Germinal center (tissue), 1 donor: ENCODE measurements at regions not wholly inside any gene's neighbourhood (a gene's known extent, or its start where the extent isn't known, plus 50 kb on each side); places are given as distances from the start of the nearest gene placed in this dataset.

Experiments used
- DNase-seq: peaks from one replicate; pipeline ENCODE4 v3.0.0; 2012; ENCODE audit warnings: mixed read lengths, low spot score

DNA sequence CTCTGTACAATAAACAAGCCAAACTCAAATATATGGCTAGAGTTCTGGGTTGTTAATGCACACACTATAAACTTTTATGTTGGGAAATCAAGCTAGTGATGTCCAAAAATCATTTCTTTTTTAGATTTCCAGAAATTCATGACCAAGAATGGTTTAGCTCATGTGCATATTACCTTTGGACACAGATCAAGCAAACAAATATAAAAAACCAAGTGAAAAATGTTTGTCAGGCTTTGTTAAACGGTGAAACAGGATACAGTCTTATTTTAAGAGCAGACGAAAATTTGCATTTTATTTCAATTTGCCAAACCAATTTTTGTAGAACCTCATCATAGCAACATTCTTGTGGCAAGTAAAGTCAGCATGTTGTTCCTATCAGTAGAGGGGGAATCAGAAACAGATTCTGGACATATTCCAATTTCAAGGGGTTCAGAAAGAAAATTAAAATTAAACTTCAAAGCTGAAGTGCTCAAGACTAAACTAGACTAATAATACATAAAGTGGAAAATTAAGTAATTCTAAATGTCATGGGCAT lies 413.6 kb downstream of the TRIML1 start:
- no peak for DNase-seq

DNA sequence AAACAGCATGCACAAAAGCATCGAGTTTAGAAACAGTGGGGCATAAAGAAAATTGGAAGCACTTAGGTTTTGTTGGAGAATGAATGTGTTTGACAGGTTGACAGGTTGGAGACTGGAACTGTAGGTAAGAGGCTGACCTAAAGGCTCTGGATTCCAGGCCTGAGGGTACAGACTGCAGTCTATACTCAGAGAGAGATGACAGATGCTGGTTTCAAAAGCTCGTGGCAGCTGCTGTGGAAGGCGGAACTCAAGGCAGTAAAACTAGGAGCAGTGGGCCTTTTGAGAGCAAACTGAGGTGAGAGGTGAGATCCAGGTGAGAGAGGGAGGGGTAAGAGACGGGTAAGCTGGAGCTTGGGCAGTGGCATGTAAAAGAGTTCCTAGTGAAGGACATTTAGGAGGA lies 415.2 kb downstream of the TRIML1 start:
- DNase-seq: no peak

DNA sequence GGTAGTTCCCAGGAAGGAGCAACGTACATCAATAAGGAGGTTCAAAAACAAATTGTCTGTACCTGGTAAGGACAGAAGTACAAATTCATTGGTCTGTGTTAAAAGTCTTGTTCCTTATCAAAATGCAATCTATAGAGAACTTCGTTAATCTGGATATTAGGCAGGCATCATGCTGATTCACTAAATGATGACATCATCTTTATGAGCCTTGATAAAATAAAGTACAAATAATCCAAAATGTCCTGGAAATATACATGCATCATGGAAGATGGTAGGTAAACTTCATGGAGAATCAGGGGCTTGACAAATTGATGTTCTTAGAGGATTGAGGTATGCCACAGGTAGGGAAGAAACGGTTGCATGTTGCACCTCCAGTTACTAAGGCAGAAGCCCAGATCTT lies 433.9 kb downstream of the TRIML1 start:
- no peak for DNase-seq

DNA sequence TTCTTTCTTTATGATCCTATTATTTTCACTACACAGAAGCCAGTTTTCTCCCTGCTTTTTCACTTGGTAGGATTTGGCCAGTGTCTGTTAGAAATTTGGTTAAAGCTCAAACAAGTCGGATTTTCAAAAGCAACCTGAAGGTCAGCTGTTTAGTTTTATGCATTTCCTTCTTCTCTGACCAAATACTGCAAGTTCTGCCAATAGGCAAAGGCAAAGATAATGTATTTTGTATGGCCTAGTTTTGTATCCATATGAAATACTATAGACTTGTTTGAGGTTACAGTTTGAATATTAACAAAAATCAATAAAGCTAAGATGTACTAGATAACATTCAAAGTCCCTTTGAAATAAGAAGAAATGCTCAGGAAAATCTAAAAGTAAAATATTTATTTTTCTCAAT lies 439.4 kb downstream of the TRIML1 start:
- DNase-seq: no peak

DNA sequence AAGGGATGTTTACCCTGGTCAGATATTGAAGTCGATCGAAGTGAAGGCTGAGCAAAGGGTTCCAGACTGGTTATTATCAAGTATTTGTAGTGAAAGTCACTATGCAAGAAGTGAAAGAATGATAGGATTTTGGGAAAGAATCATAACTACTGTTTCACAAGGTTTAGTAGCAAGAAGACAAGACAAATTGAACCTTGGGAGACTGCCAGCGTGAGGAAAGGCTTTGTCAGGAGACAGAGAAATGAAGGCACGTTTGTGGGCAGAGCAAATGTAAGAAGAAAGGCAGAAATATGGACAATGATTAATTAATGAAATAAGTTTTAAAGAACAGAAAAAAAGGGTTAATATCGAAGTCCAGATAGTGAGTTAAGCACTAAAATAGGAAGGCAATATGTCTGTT lies 456.8 kb downstream of the TRIML1 start:
- DNase-seq: no peak

DNA sequence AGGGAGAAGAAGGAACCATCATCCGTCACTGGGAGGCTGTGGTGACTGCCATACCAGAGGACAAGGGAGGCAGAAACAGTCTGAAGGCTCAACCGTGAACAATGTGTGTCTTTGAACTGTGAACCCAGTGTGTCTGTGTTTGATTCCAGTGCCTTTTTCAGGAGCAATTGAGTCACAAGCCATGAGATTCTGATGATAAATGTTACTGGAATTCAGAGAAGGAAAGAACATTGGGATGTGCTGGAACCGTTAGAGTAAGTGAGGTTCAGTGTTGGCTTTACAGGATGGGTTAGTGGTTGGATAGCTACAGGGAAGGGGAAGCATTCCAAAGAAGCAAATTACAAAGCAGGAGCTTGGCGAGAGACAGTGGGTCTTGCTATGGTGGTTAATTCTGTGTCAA lies 464.4 kb downstream of the TRIML1 start:
- no peak for DNase-seq

DNA sequence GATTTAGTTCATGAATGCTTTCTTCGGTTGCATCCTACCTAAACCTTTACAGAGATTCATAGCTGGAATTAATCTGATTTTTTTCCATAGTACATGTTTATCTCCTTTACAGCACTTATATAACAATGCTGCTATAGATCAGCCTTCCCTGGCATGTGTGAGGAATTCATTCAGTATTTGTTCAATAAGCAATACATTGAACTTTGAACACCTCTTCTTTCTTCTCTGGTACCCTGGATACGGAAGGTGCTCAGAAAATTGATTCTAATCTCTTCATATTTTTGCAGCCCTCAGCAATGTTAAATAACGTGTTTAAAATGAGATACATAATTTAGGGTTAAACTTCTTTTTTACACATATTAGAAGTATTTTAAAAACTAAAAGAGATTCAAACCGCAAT lies 467.4 kb downstream of the TRIML1 start:
- DNase-seq: no peak

DNA sequence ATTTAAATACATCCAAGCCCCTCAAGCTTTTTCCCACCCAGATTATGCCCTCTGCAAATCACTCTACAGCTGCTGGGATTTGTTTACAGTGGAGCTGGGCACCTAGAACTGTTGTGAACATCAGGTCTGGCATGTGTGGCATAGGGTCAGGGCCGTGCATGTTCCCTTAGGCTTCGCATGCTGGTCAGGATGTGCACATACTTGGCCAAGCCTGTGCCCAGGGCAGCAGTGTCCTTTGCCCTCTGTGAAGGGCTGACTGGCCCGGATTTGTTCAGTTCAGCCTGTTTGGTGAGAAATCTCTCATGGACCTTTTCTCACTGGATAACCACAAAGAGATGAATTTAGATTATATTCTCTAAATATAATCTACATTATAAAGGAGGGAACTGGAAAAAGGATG lies 471.9 kb downstream of the TRIML1 start:
- no peak for DNase-seq

DNA sequence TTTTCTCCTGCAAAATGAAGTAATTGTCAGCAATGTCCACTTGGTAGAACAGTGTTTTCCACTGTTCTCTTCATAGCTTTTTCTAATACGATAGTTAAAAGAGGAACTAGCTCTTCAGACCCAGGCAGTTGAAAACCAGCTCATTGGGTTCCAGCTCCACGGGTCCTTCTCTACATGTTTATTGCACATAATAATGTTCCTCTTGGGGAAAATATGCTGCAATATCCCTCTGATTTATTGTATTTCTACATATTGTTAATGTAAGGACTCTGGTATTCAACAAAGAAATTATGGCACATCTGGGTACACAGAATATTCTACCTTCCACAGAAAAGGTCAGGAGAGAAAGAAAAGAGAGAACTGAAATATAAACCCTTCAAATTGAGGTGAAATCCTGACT lies 473.4 kb downstream of the TRIML1 start:
- DNase-seq: no peak

DNA sequence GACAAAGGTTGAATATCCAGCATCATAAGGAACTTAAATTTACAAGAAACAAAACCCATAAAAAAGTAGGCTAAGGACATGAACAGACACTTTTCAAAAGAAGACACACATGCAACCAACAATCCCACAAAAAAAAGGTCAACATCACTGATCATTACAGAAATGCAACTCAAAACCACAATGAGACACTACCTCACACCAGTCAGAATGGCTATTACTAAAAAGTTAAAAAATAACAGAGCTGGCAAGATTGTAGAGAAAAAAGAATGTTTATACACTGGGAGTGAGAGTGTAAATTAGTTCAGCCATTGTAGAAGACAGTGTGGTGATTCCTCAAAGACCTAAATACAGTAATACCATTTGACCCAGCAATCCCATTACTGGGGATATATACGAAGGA lies 474.7 kb downstream of the TRIML1 start:
- no peak for DNase-seq

DNA sequence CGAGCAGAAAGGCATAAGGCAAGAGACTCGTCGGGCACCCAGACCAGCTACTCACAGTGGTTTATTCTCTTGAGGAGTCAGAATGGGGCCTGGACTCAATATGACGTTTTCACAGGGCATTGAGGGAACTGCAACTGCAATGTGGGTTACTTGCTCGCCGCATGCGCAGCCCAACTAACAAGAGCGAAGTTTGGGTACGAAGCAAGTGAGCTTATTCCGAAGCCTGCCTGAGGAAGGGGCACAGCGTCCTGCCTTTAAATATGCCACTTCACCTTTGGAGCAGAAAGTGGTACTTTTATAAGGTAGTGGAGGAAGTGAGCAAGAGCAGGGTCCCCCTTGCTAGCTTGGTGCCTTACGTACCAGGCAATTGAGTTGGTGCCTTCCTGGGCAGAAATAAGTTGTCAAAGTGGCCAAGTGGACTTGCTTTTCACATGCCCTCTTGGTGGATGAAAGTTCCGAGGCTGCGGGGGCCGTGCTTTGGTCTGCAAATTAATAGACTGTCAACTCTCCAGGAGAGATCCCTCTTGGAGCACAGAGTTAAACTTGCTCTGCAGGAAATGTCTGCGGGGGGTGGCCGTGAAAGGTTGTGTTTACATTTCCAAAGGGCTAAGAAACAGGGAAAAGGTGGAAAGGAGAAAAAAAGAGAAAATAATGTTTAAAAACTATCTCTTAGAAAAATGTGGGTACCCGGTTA lies 480.4 kb downstream of the TRIML1 start:
- DNase-seq: no peak

DNA sequence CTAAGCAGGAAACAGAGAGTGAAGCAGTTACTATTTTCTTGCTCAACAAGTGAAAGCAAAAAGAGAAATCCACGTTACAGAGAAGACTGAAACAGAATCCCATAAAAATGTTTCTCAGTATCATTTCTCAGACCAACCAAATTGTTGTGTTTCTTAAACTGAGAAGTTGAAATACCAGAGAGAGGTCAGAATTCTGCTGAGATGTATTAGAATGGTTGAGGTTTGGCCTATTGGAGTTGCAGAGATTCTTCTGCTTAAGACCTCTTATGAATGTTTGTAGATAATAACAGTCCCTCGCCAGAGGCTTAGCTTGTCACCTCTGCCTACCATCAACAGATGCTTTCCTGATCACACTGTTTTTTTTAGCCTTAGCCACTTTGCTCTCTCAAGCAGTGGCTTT lies 481.4 kb downstream of the TRIML1 start:
- DNase-seq: no peak

DNA sequence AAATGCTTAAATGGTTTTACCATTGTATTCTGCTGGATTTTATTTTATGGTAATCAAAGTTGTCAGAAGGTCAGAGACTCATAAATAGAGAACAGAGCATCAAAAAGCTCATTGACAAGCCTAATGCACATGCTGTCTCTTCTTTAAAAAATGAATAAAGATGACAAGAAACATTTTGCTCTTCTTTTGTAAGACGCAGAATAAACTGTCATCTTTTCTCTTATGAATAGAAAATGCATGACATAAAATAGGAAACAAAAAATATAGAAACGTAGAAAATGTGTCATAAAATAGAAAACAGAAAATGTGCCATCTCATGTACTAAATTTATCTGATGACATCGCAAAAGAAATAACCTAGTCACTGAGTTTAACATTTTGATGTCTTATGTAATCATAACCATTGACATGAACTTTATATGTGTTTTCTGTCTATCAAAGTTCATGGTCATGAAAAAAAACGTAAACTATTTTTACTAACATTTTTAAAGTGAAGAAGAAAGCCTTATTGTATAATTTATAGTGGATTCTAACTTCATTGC lies 484.1 kb downstream of the TRIML1 start:
- no peak for DNase-seq

DNA sequence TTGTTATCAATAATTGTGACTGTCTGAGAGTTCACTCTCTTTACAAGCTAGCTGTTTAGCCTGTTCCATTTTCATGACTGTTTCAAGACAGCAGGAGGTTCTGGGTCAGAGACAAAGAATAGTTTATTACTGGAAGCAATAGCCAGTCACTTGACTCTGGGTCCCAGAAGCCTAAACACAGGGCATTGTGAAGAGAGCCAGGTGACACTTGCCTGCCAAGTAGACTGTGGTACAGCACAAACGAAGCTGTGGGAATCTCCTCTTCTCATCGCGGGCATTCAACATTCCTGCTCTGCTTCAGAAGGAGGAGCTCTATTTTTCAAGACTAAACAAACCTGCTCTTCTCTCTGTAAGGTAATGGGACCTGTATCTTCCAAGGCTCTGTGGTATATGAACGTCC lies 485.1 kb downstream of the TRIML1 start:
- DNase-seq: no peak

DNA sequence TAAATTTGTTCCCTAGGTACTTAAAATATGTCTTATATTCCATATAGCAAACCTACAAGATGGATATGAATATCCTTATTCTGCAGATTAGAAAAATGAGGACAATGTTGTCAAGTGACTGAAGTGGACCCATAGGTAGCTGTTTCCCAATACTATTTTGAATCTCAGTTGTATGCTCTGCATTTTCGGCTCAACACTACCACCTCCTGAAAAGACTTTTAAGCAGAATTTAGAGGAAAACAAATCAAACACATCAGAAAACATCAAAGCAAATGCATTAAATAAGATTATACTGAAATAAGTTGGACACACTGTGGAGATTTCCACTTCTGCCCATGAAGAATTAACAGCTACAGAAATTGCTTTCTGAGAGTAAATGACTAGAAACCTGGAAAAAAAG lies 488.7 kb downstream of the TRIML1 start:
- no peak for DNase-seq

DNA sequence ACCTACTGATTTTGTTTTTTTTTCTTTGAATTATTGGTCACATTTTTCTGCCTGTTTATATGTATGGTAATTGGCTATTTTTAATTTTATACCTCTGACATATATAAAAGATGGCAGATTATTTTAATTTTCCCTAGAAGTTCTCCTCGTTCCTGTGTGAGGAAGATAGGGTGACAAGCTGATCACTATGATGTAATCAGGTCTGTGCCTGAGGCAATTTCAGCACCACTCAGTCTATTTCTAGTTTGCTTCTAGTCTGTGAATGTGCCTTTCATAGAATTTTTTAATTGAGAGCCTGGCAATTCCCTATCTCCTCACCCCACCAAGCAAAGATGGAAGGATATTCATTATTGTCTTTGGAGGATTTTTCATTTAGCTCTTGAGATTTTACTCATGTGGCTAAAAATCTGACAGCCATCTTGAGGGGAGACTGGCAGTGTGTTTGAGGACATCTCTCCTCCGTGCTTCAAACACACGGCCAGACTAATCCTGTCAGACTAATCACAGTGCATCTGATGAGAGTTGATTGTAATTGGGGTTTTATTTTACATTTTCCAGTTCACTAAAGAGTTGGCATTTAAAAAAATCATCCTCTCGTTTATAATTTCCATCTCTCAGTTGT lies 500.3 kb downstream of the TRIML1 start:
- DNase-seq: no peak

DNA sequence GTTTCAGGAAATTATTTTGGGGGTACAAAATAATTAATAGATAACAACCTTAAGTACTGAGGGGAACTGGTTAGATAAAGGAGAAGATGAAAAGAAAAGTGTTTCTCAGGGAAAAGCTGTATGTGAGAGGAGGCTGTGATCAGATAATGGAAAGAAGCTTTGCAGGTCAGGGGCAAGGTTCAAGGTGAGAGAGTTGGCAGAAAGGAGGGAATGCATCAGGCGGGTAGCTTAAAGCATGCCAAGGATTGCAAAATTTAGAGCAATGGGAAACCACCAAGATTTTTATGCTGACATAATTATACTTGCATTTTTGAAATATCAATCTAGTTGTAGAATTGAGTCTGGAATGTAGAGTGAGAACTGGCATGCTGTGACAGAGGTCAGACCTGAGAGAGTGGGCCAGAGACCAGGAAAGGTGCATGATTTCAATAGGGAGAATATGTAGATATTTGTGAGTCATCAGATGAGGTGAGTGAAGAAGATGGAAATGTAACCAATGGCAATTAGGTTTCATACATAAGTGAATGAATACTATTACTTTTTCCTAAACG lies 508.7 kb downstream of the TRIML1 start:
- no peak for DNase-seq

DNA sequence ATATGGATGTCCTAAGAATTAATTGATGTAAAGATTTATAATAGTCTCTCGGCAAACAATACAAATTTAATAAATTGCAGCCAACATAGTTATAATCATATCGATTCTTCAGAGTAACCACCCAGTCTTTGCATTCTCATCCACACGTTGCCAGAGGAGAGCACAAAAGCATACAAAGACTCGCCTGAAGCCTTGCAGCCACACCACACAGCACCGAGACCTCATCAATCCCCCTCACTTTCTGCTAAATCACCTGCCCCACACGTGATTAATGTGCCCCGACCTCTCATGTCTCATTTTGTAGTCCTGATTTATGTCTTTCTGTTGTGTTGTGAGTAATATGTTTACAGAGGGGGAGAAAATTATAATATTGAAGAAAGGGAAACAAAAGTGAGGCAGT lies 510.4 kb downstream of the TRIML1 start:
- no peak for DNase-seq

DNA sequence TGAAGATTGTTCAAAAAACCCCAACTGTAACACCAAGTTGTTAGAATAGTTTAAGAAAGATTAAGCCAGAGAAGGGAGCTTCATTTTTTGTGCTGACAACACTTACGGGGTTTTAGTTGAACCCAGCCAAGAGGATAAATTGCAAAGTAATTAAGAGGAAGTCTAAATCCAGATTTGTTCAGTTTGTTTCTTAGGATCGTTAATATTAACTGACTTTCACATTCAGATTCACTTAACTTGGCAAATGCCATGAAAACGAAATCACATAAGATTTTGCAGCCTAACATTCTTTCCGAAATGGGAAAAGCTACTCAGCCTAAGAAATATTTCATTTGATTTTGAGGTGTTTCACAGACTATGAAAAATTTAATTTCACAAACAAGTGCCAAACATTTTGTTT lies 511.3 kb downstream of the TRIML1 start:
- no peak for DNase-seq

DNA sequence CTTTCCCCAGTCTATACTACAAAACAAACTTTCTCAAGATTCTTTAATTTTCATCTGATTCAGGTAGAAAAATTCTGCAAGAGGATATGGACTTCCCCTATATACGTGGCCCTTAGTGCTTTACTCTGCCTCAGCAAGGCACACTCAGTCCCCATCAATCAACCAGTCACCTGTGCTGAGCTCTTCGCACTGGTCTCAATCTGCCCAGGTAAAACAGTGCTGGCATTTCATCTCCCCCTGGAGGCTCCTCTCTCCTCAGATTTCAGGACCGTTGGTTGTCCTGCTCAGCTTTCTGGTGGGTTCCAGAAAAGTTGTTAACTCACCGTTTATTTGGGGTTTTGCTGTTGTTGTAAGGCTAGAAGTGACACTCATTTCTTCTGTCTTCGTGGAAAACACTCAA lies 518.1 kb downstream of the TRIML1 start:
- no peak for DNase-seq

DNA sequence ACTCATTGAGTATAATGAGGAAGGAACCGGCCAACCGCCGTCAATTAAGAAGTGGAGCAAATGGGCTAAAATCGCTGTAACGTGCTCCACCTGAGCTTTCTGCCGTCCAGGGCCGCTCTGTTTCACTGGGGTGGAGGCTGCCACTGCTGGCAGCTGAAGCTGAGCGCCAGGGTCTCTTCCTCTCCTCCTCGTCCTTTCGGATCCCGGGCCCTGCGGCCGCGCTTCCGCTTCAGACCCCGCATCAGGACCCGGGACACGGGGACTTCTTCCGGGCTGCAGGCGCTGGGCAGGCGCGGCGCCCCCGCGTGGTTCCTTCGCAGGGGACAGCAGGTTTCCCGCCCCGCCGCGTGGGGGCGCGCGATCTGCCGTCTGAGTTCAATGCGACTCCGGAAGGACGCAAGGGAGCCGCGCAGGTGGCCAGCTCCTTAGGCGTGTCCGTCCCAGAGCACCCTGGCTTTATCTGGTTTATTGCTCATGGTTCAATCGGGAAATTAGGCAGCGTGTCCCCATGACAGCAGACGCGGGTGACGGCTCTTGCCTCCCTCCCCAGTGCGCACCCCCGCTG lies 519.8 kb downstream of the TRIML1 start:
- no peak for DNase-seq

DNA sequence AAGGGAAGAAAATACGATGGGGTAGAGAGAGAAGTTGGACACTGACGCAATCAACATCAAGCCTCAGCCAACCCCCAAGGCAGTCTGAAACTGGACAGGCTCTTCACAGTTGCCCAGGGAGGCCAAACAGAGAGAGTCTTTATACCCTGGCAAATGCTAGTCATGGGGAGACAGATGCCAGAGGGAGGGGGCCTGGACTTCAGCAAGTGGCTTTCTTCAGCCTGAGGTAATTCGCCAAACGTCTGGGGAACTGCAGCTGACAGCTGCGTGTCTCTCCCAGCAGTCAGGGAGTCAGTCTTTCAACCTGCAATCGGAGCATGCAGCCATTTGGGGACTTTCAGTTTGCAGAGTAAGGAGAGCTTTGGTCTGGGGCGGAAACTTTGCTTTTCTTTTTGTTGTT lies 521.6 kb downstream of the TRIML1 start:
- no peak for DNase-seq

DNA sequence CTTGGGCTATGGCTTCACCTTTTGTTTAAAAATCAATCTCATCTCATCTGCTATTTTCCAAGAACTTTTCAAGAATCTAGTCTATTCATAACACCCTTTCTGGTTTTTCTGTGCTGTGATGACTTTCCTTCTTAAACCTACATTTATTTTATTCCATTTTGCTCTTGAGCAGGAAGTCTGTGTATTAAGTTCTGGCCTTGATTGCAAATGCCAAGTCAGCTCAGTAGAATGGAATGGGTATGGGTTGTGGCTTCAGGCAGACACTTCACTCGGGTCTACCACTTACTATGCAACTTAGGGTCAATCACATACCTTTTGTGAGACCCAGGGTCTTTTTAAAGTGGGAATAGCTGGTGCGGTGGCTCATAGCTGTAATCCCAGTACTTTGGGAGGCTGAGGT lies 522.3 kb downstream of the TRIML1 start:
- no peak for DNase-seq
